ENCODE measurements at regions not wholly inside any gene's neighbourhood (a gene's known extent, or its start where the extent isn't known, plus 50 kb on each side); places are given as distances from the start of the nearest gene placed in this dataset.

DNA sequence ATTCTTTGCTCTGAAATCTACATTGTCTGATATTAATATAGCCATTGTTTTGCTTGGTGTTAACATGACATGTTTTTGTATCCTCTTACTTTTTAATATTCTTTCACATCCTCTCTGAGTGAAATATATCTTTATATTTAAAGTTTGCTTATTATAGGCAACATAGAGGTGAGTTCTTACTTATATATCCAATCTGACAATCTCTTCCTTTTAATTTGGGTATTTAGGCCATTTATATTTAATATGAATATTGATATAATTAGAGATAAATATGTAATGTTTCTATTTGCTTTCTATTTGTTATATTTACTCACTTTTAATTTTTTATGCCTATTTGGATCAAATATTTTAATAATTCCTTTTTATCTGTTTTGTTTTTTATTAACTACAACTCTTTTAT is 554.1 kb upstream of the SALL1 start:
- TF ChIP-seq, protein P1, sequence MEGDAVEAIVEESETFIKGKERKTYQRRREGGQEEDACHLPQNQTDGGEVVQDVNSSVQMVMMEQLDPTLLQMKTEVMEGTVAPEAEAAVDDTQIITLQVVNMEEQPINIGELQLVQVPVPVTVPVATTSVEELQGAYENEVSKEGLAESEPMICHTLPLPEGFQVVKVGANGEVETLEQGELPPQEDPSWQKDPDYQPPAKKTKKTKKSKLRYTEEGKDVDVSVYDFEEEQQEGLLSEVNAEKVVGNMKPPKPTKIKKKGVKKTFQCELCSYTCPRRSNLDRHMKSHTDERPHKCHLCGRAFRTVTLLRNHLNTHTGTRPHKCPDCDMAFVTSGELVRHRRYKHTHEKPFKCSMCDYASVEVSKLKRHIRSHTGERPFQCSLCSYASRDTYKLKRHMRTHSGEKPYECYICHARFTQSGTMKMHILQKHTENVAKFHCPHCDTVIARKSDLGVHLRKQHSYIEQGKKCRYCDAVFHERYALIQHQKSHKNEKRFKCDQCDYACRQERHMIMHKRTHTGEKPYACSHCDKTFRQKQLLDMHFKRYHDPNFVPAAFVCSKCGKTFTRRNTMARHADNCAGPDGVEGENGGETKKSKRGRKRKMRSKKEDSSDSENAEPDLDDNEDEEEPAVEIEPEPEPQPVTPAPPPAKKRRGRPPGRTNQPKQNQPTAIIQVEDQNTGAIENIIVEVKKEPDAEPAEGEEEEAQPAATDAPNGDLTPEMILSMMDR (conservative IDR thresholded peaks at IDR 0.05; ENCODE audit: low read depth in 2 of 2): no peak
- TF ChIP-seq, protein P2, sequence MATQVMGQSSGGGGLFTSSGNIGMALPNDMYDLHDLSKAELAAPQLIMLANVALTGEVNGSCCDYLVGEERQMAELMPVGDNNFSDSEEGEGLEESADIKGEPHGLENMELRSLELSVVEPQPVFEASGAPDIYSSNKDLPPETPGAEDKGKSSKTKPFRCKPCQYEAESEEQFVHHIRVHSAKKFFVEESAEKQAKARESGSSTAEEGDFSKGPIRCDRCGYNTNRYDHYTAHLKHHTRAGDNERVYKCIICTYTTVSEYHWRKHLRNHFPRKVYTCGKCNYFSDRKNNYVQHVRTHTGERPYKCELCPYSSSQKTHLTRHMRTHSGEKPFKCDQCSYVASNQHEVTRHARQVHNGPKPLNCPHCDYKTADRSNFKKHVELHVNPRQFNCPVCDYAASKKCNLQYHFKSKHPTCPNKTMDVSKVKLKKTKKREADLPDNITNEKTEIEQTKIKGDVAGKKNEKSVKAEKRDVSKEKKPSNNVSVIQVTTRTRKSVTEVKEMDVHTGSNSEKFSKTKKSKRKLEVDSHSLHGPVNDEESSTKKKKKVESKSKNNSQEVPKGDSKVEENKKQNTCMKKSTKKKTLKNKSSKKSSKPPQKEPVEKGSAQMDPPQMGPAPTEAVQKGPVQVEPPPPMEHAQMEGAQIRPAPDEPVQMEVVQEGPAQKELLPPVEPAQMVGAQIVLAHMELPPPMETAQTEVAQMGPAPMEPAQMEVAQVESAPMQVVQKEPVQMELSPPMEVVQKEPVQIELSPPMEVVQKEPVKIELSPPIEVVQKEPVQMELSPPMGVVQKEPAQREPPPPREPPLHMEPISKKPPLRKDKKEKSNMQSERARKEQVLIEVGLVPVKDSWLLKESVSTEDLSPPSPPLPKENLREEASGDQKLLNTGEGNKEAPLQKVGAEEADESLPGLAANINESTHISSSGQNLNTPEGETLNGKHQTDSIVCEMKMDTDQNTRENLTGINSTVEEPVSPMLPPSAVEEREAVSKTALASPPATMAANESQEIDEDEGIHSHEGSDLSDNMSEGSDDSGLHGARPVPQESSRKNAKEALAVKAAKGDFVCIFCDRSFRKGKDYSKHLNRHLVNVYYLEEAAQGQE (IDR thresholded peaks at IDR 0.05; ENCODE audit: unreplicated experiment): no peak
- TF ChIP-seq POLR2AphosphoS5 (IDR thresholded peaks at IDR 0.05; ENCODE audit: low read depth): no peak
- no peak for TF ChIP-seq EZH2phosphoT487 (IDR thresholded peaks at IDR 0.05; ENCODE audit: unreplicated experiment)
- TF ChIP-seq EZH2 (IDR thresholded peaks at IDR 0.05; ENCODE audit: low read depth, unreplicated experiment): no peak
- TF ChIP-seq STAT1 (IDR thresholded peaks at IDR 0.05; ENCODE audit: unreplicated experiment): no peak
- TF ChIP-seq, protein P3, sequence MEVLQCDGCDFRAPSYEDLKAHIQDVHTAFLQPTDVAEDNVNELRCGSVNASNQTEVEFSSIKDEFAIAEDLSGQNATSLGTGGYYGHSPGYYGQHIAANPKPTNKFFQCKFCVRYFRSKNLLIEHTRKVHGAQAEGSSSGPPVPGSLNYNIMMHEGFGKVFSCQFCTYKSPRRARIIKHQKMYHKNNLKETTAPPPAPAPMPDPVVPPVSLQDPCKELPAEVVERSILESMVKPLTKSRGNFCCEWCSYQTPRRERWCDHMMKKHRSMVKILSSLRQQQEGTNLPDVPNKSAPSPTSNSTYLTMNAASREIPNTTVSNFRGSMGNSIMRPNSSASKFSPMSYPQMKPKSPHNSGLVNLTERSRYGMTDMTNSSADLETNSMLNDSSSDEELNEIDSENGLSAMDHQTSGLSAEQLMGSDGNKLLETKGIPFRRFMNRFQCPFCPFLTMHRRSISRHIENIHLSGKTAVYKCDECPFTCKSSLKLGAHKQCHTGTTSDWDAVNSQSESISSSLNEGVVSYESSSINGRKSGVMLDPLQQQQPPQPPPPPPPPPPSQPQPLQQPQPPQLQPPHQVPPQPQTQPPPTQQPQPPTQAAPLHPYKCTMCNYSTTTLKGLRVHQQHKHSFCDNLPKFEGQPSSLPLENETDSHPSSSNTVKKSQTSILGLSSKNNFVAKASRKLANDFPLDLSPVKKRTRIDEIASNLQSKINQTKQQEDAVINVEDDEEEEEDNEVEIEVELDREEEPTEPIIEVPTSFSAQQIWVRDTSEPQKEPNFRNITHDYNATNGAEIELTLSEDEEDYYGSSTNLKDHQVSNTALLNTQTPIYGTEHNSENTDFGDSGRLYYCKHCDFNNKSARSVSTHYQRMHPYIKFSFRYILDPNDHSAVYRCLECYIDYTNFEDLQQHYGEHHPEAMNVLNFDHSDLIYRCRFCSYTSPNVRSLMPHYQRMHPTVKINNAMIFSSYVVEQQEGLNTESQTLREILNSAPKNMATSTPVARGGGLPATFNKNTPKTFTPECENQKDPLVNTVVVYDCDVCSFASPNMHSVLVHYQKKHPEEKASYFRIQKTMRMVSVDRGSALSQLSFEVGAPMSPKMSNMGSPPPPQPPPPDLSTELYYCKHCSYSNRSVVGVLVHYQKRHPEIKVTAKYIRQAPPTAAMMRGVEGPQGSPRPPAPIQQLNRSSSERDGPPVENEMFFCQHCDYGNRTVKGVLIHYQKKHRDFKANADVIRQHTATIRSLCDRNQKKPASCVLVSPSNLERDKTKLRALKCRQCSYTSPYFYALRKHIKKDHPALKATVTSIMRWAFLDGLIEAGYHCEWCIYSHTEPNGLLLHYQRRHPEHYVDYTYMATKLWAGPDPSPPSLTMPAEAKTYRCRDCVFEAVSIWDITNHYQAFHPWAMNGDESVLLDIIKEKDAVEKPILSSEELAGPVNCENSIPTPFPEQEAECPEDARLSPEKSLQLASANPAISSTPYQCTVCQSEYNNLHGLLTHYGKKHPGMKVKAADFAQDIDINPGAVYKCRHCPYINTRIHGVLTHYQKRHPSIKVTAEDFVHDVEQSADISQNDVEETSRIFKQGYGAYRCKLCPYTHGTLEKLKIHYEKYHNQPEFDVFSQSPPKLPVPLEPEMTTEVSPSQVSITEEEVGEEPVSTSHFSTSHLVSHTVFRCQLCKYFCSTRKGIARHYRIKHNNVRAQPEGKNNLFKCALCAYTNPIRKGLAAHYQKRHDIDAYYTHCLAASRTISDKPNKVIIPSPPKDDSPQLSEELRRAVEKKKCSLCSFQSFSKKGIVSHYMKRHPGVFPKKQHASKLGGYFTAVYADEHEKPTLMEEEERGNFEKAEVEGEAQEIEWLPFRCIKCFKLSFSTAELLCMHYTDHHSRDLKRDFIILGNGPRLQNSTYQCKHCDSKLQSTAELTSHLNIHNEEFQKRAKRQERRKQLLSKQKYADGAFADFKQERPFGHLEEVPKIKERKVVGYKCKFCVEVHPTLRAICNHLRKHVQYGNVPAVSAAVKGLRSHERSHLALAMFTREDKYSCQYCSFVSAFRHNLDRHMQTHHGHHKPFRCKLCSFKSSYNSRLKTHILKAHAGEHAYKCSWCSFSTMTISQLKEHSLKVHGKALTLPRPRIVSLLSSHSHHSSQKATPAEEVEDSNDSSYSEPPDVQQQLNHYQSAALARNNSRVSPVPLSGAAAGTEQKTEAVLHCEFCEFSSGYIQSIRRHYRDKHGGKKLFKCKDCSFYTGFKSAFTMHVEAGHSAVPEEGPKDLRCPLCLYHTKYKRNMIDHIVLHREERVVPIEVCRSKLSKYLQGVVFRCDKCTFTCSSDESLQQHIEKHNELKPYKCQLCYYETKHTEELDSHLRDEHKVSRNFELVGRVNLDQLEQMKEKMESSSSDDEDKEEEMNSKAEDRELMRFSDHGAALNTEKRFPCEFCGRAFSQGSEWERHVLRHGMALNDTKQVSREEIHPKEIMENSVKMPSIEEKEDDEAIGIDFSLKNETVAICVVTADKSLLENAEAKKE (CRISPR knock-in tag; IDR thresholded peaks at IDR 0.05): no peak
- no peak for TF ChIP-seq CREB1 (CRISPR knock-in tag; IDR thresholded peaks at IDR 0.05; ENCODE audit: low read depth)
- TF ChIP-seq ZNF114 (CRISPR knock-in tag; IDR thresholded peaks at IDR 0.05): no peak
